ENCODE measurements at regions not wholly inside any gene's neighbourhood (a gene's known extent, or its start where the extent isn't known, plus 50 kb on each side); places are given as distances from the start of the nearest gene placed in this dataset.
"Not testable (repeated sequence)": the region's sequence is repeated elsewhere in the genome, so short reads cannot be mapped to it uniquely, and the experiment has no call there.

DNA sequence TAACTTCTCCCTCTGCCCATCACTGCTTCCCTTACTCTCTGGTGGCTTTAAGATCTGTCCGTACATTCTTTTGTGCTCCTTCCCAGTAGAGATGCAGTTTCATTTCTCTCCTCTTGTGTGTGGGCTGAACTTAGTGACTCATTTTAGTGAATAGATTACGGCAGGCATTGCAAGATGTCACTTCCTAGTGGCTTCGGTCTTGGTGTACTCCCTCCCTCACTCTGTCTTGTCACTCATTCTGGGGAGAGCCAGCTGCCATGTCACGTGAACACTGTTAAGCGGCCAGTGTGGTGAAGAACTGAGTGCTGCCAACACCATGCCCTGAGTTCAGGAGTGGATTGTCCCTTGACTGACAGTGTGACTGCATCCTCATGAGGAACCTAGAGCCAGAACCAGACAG lies 115.9 kb downstream of the OTOR start:
- no peak for DNase-seq

DNA sequence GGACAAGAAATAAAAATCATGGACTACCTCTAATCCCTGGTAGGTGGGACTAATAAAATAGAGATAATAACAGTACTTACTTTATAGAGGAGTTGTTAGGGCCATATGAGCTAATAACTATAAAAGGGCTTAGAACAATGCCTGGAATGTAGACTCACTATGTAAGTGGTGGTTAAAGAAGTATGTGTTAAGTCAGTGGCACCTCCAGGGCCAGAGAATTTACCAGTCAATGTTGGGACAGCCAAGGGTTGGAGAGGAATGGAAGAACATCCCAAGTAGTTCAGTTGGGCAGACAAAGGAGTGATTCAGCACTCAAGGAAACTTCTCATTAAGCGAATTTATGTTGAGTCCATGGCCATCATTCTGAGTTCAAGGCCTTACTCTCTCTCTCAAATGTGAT lies 116.8 kb downstream of the OTOR start:
- no peak for DNase-seq

DNA sequence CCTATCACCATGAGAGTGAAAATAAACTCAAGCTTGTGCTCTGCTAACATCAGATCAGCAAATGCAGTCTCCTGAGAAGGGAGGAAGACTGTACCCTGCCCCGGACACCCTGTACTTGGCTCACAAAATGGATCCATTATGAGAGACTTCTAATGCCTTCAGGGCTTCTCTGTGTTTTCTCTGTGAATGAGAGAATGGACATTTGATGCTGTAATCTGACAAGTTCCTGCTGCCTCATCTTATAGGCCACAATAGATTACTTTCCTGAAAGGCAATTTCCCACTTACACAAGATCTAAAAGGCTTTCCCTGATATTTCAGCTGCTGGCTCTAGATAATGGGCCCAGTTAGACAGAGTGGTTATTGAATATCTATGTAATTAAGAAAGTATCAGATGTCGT lies 117.2 kb downstream of the OTOR start:
- DNase-seq: no peak

DNA sequence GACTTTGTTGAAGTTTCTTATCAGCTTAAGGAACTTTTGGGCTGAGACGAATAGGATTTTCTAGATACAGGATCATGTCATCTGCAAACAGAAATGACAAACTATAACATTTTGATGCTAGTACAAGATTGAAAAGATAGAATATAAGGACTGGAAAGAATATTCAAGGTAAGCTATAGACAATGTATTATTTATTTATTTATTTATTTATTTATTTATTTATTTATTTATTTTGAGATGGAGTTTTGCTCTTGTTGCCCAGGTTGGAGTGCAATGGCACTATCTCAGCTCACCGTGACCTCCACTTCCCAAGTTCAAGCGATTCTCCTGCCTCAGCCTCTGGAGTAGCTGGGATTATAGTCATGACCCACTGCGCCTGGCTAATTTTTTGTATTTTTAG lies 125.0 kb downstream of the OTOR start:
- not testable (repeated sequence) for DNase-seq

DNA sequence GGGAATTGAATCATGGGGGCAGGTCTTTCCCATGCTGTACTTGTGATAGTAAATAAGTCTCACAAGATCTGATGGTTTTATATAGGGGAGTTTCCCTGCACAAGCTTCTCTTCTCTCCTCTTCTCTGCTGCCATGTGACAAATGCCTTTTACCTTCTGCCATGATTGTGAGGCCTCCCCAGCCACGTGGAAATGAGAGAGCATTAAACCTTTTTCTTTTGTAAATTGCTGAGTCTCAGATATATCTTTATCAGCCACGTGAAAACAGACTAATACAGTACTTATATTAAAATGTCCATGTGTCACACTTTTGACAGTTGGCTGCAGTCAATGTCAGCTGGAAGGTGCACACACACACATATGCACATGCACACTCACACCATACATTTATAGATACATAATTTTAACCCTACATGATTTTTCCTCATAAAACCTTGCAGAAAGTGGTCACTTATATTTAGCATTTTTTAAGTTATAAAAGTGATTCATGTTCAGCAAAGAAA lies 128.9 kb downstream of the OTOR start:
- no peak for DNase-seq

DNA sequence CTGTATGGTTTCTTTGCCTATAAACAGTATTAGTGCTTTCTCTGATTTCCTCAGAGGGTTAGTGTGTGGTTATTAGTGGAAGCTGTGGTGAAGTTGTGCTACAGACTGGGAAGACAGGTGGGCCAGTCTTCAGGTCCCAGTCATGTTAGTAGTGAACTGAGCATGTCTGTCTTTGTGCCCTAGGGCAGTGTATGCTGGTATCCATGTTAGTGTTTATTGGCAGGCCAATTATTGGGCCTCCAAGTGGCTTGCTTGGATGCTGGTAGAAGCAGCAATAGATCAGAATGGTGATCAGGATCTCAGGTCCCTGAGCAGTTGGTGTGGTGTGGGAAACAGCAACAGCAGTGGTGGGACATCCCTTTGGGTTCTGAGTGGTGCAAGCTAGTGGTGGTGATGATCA lies 137.6 kb downstream of the OTOR start:
- DNase-seq: no peak

DNA sequence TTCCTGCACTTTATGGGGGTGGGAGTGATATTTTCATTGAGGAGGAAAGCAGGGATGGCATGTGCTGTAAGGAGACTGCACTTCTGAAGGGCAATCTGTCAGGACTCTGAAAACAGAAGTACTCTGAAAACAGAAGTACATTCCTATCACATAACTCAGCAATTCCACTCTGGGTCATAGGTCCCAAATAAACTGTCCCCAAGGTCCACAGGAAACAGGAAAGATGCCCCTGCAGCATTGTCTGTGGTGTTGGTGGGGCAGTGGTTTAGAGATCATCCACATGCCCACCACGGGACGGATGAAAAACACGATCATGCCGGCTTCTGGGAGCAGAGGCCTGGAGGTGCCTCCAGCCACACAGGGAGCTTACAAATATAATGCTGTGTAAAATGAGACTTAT lies 150.3 kb downstream of the OTOR start:
- no peak for DNase-seq

DNA sequence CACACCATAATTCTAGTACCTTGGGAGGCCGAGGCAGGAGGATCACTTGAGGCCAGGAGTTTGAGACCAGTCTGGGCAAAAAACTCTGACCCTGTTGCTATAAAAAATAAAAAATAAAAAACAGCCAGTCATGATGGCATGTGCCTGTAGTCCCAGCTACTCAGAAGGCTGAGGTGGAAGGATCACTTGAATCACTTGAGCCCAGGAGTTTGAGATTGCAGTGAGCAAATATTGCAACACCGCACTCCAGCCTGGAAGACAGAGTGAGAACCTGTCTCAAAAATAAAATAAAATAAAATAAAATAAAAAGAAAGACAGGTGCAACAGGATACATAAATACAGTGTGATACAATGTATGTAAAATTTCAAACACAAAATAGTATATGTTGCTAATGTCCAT lies 154.5 kb downstream of the OTOR start:
- no peak for DNase-seq

DNA sequence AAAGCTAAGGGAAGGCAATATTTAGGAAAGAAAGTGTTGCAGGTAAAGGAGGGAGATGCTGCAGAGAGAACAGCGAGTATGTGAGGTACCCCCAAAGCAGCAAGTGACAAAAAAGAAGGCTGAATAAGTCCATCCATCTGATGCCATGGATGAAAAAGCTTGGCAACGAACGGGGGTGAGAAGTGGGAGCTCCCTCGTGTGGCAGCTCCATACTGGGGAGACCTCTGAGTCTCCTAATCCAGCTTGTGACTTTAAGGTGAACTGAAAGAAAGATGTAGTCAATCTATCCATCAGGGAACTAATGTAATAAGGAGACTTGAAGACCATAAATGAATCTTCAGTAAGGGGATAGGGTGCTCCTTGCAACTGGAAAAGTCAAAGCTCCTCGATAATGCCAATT lies 156.6 kb downstream of the OTOR start:
- DNase-seq: no peak

DNA sequence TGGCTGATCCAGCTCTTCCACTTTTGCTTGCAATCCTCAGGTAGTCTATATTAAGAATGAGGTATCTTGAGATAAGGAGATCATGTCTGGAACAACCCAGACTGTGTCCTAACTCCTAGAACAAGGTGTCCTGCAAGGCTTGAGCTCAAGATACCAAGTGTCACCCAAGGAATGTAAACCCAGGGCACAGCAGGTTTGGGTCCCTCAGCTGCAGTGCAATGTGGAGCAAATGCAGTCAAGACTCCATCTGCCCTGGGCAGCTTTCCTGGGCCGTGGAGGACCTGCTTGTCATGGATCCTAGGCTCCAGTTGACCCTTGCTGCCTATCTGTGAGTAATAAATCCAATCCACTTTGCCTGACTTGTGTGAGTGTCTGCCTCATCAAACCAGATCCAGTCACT lies 166.1 kb downstream of the OTOR start:
- DNase-seq: no peak

DNA sequence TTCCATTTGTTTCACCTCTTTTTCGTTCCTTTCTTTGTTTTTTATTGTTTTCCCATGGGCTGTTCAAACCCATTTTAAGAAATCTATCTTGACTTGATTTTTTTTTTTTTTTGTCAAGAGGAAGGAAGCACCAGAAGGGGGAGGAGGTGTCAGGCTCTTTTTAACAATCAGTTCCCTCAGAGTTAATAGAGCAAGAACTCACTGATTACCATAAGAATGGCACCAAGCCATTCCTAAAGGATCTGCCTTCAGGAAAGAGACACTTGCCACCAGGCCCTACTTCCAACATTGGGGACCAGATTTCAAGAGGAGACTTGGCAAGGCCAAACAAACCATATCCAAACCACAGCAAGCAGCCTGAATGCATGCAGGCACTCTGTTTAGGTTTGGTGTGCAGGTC lies 168.0 kb downstream of the OTOR start:
- DNase-seq: no peak

DNA sequence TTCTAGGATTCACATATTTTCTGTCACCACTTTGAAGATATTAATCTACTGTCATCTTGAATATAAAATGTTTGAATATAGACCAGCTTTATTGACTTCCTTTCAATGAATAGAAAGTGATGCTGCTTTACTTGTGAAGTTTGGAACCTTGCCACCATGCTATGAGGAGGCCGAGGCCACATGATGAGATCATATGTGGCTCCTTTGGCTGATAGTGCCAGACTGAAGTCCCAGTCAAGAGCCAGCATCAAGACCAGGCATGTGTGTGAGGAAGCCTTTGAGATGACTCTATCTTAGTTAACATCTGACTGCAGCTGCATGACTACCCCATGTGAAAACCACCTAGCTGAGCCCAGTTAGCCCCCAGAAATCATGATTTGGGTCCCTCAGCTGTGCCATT lies 169.5 kb downstream of the OTOR start:
- DNase-seq: no peak

DNA sequence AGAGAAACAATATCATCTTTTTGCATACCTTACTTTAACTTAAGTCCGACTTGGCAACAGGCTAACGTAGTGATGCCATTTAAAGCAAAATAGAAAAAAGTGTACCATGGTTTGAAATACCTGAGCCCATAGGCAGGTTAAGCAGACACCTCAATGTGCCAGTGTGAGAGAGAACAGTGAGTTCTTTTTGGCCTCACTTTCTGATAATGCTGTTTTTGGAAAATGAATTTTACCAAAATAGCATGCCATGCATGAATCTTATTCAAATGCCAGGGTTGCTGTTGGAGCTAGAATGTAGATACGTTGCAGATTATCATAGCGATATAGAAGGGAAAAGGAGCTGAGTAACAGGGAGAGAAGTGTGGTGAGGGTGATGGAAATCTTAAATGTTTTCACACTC lies 170.2 kb downstream of the OTOR start:
- no peak for DNase-seq

DNA sequence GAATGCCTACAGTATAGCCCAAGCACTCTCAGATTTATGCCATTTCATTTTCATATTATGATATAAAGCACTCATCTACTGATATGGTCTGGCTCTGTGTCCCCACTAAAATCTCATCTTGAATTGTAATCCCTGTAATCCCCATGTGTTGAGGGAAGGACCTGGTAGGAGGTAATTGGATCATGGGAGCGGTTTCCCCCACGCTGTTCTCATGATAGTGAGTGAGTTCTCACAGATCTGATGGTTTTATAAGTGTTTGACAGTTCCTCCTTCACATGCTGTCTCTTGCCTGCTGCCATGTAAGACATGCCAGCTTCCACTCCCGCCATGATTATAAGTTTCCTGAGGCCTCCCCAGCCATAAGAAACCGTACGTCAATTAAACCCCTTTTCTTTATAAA lies 171.7 kb downstream of the OTOR start:
- DNase-seq: no peak

DNA sequence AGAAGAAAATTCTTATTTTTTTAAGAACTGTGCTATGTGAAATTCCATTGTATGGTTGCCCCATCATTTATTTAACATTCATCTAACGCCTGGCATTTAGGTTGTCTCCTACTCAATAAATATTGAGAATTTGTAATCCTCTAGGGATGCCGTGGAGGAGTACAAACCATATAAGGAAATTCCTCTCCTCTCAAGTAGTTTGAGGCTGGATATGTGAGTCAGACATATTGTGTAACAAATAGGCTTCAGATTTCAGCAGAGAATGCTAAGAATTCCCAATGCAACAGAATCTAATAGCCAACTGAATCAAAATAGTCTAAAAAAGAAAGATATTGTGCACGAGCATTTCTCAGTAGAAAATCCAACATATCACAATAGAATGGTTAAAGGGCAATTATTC lies 174.7 kb downstream of the OTOR start:
- no peak for DNase-seq

DNA sequence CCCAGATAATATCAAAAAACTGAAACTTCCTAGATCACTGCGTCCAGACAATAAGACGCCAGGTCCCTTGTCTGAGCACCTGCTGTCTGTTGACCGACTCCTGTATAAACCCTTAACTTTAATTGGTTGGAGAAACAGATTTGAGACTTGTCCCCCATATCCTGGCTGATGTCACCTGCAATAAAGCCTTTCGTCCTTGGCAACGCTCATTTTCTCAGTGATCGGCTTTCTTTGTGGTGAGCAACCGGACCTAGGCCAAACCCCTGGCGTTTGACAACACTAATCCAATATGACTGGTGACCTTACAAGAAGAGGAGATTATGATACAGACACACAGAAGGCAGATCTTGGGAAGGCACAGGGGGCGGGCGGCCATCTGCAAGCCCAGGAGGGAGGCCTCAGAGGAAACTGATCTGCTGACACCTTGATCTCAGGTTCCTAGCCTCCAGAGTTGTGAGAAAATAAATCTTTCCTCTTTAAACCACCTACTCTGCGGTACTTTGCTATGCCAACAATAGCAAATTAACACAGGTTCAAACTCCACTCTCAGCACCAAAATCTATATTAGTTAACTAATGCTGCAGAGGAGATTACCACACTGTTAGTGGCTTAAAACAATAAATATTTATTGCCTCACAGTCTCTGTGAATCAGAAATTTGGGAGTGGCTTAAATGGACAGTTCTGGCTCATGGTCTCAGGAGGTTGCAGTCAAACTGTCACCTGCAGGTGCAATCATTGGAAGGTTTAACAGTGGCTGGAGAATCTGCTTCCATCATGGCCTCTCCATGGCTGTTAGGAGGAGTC lies 178.7 kb downstream of the OTOR start:
- DNase-seq: no peak

DNA sequence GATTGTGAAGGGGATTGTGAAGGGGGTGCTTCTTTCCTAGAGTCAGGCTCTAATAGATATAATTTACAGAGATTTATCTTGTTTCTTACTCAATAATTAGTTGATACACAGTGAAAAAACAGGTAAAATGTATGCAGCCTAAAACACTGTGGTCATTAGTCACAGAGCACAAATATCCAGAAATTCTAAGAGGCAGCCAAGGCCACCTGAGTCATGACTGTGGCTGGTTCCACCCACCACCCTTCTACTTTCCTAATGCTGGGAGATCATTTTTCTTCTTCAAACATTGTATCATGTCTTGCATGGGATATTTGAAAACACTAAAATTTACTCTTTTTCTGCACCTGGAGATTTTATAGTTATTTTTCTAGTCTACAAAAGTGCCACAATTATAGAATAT lies 181.6 kb downstream of the OTOR start:
- DNase-seq: no peak

DNA sequence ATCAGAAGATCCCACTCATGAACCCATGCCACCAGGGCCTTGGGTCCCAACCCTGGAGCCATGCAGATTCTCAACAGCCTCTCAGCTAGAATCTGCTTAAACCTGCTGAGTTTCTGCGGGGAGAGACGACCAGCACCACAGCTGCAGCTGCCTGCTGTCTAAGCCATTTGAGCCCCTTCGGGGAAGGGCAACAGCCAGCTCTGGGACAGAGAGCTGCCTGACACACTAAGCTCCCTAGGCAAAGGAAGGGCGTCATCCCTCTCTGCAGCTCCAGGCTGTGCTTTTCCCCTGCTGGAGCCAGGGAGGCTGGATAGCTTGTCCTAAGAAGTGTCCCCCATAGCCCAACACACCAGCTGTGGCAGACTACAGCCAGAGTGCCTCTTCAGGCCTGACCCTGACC lies 182.5 kb downstream of the OTOR start:
- DNase-seq: no peak

DNA sequence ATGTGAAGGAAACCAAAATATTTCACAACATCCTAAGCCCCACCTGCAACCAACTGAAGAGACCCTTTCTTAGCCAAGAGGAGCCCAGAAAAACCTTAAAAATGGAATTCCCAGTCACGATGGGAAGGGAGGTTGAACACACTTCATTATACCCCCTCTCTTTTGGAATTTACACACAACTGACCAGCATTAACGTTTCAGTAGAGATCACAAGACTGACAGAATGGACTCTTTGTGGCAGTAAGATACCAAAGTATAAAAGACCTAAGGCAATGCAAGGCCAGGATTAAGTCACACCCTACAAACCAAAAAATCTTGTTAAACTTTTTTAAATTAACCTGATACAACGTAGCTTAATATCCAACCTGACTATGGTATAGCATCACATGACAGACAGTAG lies 190.9 kb downstream of the OTOR start:
- DNase-seq: no peak

DNA sequence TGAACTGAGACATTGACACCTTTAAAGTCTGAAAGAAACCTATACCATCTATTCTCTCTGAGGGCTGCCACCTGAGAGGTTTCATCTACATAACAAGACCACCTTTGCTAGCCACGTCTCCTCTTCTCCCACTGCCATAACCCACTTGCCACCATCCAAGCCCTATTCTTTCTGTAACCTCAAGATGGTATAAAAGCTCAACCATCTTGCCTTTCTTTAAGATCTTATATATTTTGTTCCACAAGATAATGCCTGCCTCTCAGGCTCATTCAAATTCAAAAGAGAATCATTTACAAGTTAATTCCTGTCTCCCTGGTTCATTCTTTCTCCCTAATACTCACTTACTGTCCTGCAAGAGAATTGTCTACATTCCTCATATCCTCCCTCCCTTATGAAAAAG lies 192.5 kb downstream of the OTOR start:
- no peak for DNase-seq

DNA sequence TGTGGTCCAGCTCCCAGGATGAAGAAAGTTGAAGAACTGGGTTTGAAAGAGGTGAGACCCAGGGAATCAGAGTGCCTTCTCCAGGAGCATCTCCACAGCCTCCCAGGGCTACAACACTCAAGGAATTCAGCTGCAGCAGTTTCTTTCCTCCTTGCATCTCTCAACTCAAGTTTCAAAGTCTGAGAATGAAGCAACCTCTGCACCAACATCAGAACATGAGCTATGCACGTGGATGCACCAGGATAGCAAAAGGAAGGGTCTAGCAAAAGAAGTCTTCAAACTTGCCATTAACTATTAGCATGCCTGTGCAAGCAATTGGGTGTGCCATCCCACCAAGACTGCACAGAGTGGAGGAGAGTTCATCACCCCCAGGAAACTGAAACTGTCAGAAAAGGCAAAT lies 193.9 kb downstream of the OTOR start:
- no peak for DNase-seq

DNA sequence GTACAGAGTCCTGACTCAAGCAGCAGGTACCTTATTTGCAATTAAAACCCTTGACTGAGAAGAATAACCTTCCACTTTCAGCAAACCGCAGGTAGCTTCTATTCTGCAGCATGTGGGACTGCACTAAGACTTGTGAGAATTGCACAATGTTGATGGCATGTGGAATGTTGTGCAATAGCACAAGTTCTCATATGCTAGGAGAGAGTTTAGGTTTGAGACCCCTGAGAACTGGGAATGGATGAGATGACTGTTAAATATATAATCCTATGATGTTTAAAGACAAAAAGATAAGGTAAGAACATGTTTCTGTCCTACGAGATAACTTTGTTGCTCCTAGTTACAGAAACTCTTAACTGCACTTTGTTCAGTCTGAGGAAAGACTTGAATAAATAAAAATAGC lies 194.6 kb downstream of the OTOR start:
- no peak for DNase-seq

DNA sequence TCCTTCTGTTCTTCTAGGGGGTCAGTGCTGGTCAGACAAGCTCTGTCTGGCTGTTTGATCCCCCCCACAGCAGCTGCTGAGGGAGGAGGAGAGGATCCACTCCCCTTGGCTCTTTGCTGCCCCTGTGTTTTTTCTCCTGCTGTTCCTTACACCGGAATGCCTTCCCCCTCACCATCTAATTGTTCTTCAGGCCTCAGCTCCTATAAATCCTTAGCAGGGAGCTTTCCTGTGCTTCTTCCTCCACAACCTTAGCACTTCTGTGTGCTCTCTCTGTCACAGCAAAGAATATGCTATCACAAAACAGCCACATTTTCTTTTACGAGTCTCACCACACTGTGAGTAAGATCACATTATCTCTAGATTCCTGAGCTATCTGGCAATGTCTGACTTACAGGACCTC lies 196.6 kb downstream of the OTOR start:
- DNase-seq: no peak

DNA sequence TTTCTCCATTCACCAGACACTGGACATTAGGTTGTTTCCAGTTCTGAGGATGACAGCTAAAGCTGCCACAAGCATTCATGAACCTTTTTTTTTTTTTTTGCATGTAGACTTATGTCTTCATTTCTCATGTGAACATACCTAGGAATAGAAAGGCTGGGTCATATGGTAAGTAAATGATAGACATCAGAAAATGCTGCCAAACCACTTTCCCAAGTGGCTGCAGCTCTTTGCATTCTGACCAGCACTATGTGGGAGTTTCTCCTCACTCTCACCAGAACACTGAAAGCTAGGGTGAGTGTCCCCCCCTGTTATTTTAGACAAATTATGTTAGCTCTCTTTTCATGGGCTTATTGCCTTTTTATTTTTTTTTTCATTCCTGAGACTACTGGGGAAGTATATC lies 197.5 kb downstream of the OTOR start:
- no peak for DNase-seq

DNA sequence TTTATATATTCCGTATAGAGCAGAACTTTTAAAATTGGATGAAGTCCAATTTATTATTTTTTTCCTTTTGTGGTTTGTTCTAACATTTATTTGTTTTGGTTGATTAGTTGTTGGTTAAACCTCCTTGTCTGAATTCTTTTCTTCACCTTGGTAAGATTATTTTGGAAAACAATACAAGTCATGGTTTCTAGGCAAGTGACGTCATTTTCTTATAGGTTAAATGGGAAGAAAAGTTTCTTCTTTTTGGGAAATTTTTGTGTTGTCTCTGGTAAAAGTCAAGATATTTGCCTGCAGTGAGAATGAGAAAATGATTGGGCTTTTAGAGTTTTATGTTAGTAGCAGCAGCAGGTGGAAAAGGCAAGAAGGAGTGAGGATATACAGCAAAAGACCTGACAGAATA lies 197.9 kb downstream of the OTOR start:
- no peak for DNase-seq

All from femur (tissue), 1 donor.